HCT116 (cell line): ENCODE measurements at regions not wholly inside any gene's neighbourhood (a gene's known extent, or its start where the extent isn't known, plus 50 kb on each side); places are given as distances from the start of the nearest gene placed in this dataset.

Source experiments
- POLR2A ChIP-seq: IDR thresholded peaks from 2 replicates; pipeline ENCODE4 v1.7.0; 2011; ENCODE audit warnings: borderline replicate concordance; ENCODE audit not compliant: insufficient read depth, insufficient read length; ENCODE audit errors: extremely low read depth
- SIN3A ChIP-seq: IDR thresholded peaks from 2 replicates; pipeline ENCODE4 v1.6.1; 2012; ENCODE audit warnings: low read depth

- TF ChIP-seq SIN3A: no peak
- no peak for TF ChIP-seq POLR2A
Observed at GRCh38 chr5:72658761-72659540, 151.7 kb upstream of the ZNF366 start.
